NCI-H2227 (cell line): ENCODE measurements at regions not wholly inside any gene's neighbourhood (a gene's known extent, or its start where the extent isn't known, plus 50 kb on each side); places are given as distances from the start of the nearest gene placed in this dataset.
"Not testable (repeated sequence)": the region's sequence is repeated elsewhere in the genome, so short reads cannot be mapped to it uniquely, and the experiment has no call there.

Experiments
- DNase-seq: peaks from one replicate; lab custom pipeline; 2025; ENCODE audit not compliant: unreplicated experiment; lab: John Stamatoyannopoulos, UW

DNA sequence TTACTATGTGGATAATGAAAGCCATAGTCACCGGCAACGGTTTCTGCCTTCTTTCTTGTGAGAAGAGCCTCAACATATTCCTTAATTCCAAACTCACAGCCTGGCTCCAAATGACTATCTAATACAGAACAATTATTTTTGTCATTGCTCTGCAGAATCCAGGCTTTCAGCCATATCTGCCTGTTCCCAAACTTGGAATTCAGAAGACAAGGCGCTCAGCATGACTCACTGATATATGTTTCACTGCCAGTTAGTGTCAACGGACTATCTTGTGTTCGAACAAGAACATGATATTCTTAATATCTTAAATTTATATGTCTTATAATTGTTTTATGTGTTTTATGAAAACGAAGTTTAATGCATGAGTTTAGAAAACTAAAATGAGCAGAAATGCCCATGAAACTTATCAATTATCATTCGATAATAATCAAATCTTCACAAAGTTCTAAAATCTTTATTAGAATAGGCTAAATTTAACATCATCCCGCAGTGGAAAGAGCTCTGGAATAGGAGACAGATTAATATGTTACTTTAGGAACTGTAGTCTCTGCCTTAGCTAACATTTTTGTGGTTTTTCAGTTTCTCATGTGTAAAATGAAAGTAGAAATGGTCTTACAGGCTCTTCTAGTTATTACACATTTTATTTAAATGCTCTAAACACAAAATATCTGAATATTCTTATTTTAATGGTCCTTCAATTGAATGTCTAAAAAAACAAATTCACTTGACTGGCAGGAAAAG lies 669.3 kb upstream of the GJE1 start:
- no peak for DNase-seq

DNA sequence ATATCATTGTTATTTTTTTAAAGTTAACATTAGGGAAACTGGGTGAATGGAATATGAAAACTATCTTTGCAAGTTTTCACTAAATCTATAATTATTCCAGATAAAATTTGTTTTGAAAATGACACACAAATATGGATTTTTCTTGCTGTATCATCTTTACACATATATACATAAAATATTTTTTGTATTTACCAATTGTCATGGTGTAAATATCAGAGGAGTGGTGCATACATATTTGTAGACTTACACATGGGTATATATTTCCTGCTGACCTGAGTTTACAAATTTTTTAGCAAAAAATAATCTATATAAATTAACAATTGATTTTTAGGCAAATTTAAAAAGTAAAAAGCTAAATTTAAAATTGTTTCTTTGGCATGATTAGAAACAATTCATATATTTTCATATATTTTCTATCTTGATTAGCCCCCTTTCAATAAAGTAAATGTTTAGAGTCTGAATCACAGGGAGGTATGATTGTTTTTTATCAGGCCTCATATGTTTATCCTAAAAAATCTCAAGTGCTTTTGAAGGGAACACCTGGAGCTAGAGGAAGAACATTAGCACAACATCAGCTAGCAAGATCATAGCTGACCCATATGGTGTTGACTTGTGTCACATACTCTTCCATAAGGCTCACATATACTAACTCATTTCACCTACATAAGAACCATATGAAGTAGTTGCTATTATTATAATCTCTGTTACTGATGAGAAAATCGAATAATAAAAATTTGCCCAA lies 671.8 kb upstream of the GJE1 start:
- no peak for DNase-seq

DNA sequence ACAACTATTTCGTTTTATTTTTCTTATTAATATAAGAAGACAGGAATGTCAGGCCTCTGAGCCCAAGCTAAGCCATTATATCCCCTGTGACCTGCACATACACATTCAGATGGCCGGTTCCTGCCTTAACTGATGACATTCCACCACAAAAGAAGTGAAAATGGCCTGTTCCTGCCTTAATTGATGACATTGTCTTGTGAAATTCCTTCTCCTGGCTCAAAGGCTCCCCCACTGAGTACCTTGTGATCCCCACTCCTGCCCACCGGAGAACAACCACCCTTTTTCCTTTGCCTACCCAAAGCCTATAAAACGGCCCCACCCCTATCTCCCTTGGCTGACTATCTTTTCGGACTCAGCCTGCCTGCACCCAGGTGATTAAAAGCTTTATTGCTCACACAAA lies 672.5 kb upstream of the GJE1 start:
- DNase-seq, result not testable (repeated sequence)

DNA sequence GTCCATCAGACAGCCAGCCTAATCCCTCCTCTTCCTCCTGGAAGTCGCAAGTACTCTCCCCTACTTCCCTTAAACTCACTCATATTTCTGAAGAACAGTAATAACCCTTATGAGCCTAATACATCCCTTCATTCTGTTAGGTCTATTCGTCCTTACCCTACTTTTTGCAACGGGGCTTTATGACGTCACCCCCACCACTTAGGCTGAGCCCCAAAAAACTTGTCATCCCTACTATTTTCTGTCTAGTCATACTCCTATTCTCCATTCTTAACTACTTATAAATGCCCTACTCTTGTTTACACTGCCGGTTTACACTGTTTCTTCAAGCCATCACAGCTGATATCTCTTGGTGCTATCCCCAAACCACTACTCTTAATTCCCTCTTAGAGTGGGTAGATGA lies 674.7 kb upstream of the GJE1 start:
- DNase-seq, result not testable (repeated sequence)

- no peak for DNase-seq
These were observed 680.4 kb upstream of the GJE1 start for GRCh38 chr6:141452354-141452686.

DNA sequence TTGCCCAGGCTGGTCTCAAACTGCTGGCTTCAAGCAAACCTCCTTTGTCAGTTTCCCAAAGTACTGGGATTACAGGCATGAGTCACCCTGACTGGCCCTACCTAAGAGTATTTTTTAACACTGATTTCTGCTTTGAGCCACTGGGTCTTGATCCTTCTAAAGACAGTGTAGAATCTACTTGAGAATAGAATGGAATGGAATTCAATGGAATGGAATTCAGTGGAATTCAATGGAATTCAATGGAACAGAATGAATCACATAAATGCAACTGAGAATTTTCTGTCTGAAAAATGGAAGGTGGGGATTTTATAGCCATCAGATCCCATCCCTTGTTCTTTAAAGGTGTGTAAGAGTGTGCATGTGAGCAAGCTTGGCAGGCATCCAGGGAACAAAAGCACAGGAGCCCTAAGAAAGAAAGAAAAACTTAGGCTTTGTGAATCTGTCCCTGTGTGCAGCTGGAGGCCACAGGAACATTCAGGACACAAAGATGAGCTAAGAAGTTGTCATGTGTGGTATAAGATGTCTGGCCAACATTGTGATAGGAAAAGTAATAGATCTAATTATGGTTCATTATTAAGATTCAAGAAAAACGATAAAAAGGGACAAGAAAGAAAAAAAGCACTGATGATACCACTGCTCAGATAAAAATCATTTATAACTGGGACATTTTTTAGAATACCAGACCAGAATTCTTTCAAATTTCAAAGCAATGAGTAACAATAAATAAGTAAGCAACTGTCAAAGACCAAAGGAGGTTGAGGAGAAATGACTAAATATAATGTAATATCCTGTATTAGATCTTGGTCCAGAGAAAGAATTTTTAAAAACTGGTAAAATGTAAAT lies 681.0 kb upstream of the GJE1 start:
- no peak for DNase-seq

DNA sequence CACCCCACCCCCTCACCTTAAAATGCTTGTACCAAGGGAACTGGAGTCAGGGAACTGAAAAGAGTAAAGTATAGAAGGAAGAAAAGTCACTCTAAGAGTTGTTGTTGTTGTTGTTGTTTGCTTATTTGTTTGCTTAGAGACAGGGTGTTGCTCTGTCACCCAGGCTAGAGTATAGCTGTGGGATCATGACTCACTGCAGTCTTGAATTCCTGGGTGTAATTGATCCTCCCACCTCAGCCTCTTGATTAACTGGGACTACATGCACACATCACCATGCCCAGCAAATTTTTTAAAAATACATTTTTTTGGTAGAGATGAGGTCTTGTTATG lies 681.6 kb upstream of the GJE1 start:
- DNase-seq, result no peak

- no peak for DNase-seq
These were observed 686.6 kb upstream of the GJE1 start for GRCh38 chr6:141445928-141446628.

DNA sequence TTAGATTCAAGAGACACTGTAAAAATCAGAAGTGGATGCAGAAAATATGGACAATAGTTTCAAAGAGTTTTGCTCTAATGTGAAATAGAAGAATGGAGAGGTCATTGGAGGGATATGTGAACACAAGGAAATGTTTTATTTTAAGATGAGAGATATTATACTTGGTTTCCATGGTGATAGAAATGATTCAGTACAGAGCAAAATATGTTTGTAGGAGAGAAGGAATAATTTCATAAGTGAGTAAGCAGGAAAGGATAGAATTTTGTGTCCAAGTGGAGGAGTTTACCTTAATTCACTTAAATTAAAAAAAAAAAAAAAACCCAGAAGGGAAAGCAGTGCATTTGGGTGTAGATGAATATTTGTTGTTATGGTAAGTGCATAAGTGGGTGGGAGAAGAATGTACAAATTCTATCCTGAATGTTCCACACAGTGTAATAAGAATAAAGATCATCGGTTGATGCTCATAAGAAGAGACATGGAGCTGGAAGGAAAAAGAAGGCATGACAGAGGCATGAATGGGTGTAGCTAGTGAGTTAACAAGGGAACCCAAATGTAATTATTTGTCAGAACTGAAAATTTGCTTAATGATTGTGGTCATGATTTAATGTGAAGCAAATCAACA lies 688.9 kb upstream of the GJE1 start:
- no peak for DNase-seq

GRCh38 chr6:141443032-141443431 lies 689.7 kb upstream of the GJE1 start:
- DNase-seq, result no peak

GRCh38 chr6:141439513-141439912 lies 693.2 kb upstream of the GJE1 start:
- DNase-seq, result no peak

GRCh38 chr6:141437685-141438084 lies 695.0 kb upstream of the GJE1 start:
- no peak for DNase-seq

GRCh38 chr6:141437011-141437410 lies 695.7 kb upstream of the GJE1 start:
- no peak for DNase-seq

DNA sequence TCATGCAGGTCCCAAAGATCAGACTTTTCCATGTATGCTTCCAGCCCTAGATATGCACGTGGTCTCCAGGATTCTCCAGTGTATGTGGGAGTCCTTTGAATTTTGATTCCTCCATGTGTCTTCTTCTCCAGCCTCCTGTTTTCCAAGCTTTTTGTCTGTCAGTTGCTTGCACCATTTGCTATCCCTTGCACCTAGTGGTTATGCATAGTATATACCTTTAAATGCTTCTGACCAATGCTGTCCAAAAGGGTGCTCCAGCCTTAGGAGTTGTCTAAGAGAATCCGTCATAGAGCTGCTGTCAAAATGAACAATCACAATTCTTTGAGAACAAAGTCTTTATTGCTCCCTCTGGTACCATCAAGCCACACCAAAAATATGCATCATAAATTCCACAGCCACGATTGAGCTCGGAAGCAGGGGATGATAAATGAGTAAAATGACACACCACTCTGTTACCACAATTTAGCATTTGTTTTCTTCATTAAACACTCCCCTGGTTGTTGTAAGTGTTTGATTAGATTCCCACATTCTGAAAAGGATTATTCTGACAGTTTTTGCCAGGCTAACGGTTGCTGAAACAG lies 706.2 kb upstream of the GJE1 start:
- no peak for DNase-seq

DNA sequence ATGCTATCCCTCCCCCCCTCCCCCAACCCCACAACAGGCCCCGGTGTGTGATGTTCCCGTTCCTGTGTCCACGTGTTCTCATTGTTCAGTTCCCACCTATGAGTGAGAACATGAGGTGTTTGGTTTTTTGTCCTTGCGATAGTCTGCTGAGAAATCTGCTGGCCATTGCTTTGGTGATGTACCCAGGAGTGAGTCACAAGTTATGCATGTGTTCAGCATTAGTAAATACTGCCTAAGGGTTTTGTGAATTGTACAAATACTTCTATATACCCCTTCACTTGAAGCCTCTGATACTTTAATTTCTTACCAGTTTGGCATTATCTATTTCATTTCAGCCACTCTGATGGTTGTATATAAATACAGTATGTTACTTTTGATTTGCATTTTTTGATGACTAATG lies 711.3 kb upstream of the GJE1 start:
- no peak for DNase-seq

DNA sequence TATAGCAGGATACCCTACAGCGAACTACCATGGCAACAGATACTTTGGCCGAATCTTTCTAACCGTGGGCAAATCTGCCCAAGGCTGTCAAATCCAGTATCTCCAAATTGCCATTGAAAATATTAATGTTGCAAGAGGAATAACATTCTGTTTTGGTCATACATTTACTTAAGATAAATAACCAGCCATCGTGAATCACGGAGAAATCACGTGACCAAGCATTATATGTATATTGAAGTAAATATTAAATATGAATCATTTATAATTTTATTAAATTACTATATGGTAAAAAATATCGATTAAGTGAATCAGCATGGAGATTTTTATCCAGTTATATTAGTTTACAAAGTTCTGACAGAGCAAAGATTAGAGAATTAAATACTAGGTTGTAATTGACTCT lies 714.6 kb upstream of the GJE1 start:
- DNase-seq, result no peak

GRCh38 chr6:141415896-141416295 lies 716.8 kb upstream of the GJE1 start:
- no peak for DNase-seq

DNA sequence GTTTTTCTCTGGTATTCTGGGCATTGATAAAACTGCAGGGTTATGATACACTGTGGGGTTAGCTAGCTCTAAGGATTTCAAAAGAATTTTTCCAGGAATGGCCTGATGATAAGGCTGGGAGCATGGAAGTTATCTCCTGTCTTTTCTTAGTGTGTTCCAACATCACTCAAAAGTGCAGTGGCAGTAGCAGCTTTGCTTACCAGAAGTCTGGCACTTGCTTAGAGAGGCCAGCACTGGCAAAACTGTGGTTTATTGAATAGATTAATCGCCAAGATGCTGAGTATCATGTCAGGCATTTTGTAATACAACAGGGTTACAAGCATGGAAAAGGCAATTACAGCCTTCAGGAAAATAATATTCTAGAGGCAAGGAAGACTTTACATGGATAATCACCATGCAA lies 719.5 kb upstream of the GJE1 start:
- no peak for DNase-seq

DNA sequence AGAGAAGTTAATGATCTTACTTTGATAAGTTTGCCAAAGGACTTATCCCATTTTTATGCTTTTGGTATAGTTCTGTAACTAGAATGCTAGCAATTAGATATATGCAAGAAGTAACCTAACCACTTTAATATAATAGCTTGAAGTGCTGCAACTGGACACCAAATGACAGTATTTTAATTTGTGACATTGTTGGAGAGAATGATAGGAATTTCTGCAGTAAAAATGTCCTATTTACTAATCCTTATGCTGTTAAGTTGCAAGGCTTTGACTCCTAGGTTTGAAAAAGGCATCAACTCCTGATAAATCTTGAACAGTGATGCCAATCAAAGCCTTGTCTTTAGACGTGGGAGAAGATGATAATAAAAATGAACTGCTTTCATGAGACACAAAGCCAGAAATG lies 726.0 kb upstream of the GJE1 start:
- no peak for DNase-seq

DNA sequence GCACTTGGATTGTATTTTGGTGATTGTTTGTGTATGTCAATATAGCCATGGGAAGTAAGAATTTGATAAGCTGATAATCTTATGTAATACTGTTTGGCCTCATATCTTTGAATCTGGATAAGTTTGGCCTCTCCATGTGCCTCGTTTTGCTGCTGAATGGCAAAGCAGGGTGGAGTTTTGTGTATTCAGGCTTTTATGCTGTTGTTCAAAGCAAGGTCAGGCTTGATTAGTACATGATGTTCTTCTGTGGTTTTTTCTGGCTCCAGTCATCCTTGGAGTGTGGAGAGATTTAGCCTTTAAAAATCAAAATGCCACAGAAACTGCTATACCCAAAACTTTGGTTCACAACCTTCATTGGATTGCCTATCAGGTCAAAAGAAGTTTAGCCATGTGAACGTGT lies 728.9 kb upstream of the GJE1 start:
- no peak for DNase-seq

GRCh38 chr6:141403103-141403502 lies 729.6 kb upstream of the GJE1 start:
- DNase-seq, result no peak
